PFSK-1 (cell line): ENCODE measurements at regions not wholly inside any gene's neighbourhood (a gene's known extent, or its start where the extent isn't known, plus 50 kb on each side); places are given as distances from the start of the nearest gene placed in this dataset.

Experiments
- FOXP2 ChIP-seq: optimal IDR thresholded peaks from 2 replicates; pipeline ENCODE3; 2011; ENCODE audit warnings: borderline replicate concordance, control low read depth, inconsistent platforms; ENCODE audit not compliant: insufficient read depth; ENCODE audit errors: extremely low read length, extremely low read depth
- POLR2AphosphoS5 ChIP-seq: IDR thresholded peaks from 2 replicates; pipeline ENCODE4 v1.6.1; 2012; ENCODE audit warnings: low read depth, mild to moderate bottlenecking, control low read depth, low read length, moderate library complexity
- SIN3A ChIP-seq: IDR thresholded peaks from 2 replicates; pipeline ENCODE4 v1.6.1; 2012; ENCODE audit warnings: mild to moderate bottlenecking, low read length, moderate library complexity, borderline replicate concordance; ENCODE audit not compliant: insufficient read depth
- TAF1 ChIP-seq: IDR thresholded peaks from 2 replicates; pipeline ENCODE4 v1.6.1; 2012; ENCODE audit warnings: low read length, control low read depth, borderline replicate concordance; ENCODE audit not compliant: insufficient read depth
- TF ChIP-seq, protein P1 (sequence below), 2 experiments: IDR thresholded peaks; 2 replicates each; pipeline versions ENCODE4 v1.6.1 to v1.8.0; 2011 to 2012; ENCODE audit warnings: low read depth in 2 of 2, low read length in 2 of 2, control low read depth in 1 of 2, inconsistent platforms in 1 of 2, mild to moderate bottlenecking in 1 of 2, moderate library complexity in 1 of 2; ENCODE audit not compliant: insufficient read depth in 1 of 2

- TF ChIP-seq SIN3A (no peak), TAF1 (no peak), POLR2AphosphoS5 (no peak), FOXP2 (no peak)
- TF ChIP-seq, protein P1, sequence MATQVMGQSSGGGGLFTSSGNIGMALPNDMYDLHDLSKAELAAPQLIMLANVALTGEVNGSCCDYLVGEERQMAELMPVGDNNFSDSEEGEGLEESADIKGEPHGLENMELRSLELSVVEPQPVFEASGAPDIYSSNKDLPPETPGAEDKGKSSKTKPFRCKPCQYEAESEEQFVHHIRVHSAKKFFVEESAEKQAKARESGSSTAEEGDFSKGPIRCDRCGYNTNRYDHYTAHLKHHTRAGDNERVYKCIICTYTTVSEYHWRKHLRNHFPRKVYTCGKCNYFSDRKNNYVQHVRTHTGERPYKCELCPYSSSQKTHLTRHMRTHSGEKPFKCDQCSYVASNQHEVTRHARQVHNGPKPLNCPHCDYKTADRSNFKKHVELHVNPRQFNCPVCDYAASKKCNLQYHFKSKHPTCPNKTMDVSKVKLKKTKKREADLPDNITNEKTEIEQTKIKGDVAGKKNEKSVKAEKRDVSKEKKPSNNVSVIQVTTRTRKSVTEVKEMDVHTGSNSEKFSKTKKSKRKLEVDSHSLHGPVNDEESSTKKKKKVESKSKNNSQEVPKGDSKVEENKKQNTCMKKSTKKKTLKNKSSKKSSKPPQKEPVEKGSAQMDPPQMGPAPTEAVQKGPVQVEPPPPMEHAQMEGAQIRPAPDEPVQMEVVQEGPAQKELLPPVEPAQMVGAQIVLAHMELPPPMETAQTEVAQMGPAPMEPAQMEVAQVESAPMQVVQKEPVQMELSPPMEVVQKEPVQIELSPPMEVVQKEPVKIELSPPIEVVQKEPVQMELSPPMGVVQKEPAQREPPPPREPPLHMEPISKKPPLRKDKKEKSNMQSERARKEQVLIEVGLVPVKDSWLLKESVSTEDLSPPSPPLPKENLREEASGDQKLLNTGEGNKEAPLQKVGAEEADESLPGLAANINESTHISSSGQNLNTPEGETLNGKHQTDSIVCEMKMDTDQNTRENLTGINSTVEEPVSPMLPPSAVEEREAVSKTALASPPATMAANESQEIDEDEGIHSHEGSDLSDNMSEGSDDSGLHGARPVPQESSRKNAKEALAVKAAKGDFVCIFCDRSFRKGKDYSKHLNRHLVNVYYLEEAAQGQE (IDR thresholded peaks at IDR 0.05; ENCODE audit: insufficient read depth in 1 of 2, low read depth in 2 of 2, low read length in 2 of 2), result no peak
These were observed 426.7 kb downstream of the LIG4 start for GRCh38 chr13:107788464-107789165.
